T-cell (primary cell): ENCODE measurements at regions not wholly inside any gene's neighbourhood (a gene's known extent, or its start where the extent isn't known, plus 50 kb on each side); places are given as distances from the start of the nearest gene placed in this dataset.

Source experiments
- ATAC-seq, 4 experiments: fragments of 200-7000 bp in 3 of 4; fragments of 150-1000 bp in 1 of 4; cut with Tn5 transposase; replicated peaks in 1 of 4; 1 replicate in 3 of 4; 2 replicates in 1 of 4; pipeline ENCODE4 v1.10.0; 2021; ENCODE audit warnings: moderate library complexity in 3 of 4, mild to moderate bottlenecking in 2 of 4, moderate number of reproducible peaks in 1 of 4
- CTCF ChIA-PET, 2 donors: fragments of 300-600 bp; sonication (Branson Sonifier 250); formaldehyde crosslinking; loops; one replicate each; lab custom pipeline; 2022; ENCODE audit warnings: antibody characterized with exemption in 2 of 2; lab: Charles Lee
- POLR2A ChIA-PET, 2 donors: fragments of 300-600 bp; sonication (Branson Sonifier 250); formaldehyde crosslinking; loops; one replicate each; lab custom pipeline; 2022; ENCODE audit warnings: antibody characterized with exemption in 2 of 2; lab: Charles Lee
- DNase-seq, 35 experiments: peaks; one replicate each; pipeline versions ENCODE4 v3.0.0 to v3.0.0-alpha.2; 2013 to 2023
- H3K27ac ChIP-seq: one replicate; pipeline ENCODE4 v1.5.1; 2013; ENCODE audit warnings: low read length
- H3K27me3 ChIP-seq, 2 experiments: replicated peaks in 1 of 2; 1 replicate in 1 of 2; 2 replicates in 1 of 2; pipeline versions ENCODE4 v1.6.1 to v1.7.0; 2013; ENCODE audit warnings: low read length in 1 of 2, mixed read lengths in 1 of 2; ENCODE audit not compliant: control insufficient read depth in 2 of 2, insufficient read depth in 2 of 2; ENCODE audit errors: extremely low read depth in 1 of 2
- H3K36me3 ChIP-seq, 2 donors: 1 replicate in 1 of 2; 2 replicates in 1 of 2; pipeline versions ENCODE4 v1.6.1 to v1.7.0; 2013; ENCODE audit warnings: low read length in 1 of 2; ENCODE audit not compliant: control insufficient read depth in 2 of 2, insufficient read depth in 1 of 2; ENCODE audit errors: extremely low read depth in 1 of 2
- H3K4me1 ChIP-seq, 2 experiments: 1 replicate in 1 of 2; 2 replicates in 1 of 2; pipeline versions ENCODE4 v1.6.1 to v1.7.0; 2013; ENCODE audit warnings: low read length in 2 of 2, mixed read lengths in 1 of 2; ENCODE audit not compliant: insufficient read depth in 2 of 2, control insufficient read depth in 1 of 2; ENCODE audit errors: extremely low read depth in 1 of 2
- H3K4me3 ChIP-seq, 2 donors: 1 replicate in 1 of 2; 2 replicates in 1 of 2; pipeline versions ENCODE4 v1.5.1 to v1.7.0; 2013; ENCODE audit warnings: mild to moderate bottlenecking in 2 of 2, low read length in 1 of 2, moderate library complexity in 1 of 2; ENCODE audit not compliant: control insufficient read depth in 1 of 2; ENCODE audit errors: extremely low read depth in 1 of 2
- H3K9me3 ChIP-seq: 2 replicates; pipeline ENCODE4 v1.7.0; 2013
- H3K27ac Mint-ChIP-seq, 2 donors: one replicate each; pipeline ENCODE4 v1.8.0; 2020 to 2021; ENCODE audit warnings: mild to moderate bottlenecking in 2 of 2, mixed read lengths in 2 of 2
- H3K27me3 Mint-ChIP-seq, 2 donors: one replicate each; pipeline ENCODE4 v1.8.0; 2021 to 2022; ENCODE audit warnings: mixed read lengths in 2 of 2
- H3K36me3 Mint-ChIP-seq: one replicate; pipeline ENCODE4 v1.8.0; 2021; ENCODE audit warnings: mixed read lengths
- H3K4me1 Mint-ChIP-seq, 3 donors: one replicate each; pipeline ENCODE4 v1.8.0; 2020 to 2022; ENCODE audit warnings: mixed read lengths in 3 of 3, mild to moderate bottlenecking in 1 of 3
- H3K4me3 Mint-ChIP-seq, 3 donors: one replicate each; pipeline ENCODE4 v1.8.0; 2020 to 2022; ENCODE audit warnings: mild to moderate bottlenecking in 3 of 3, mixed read lengths in 3 of 3, moderate library complexity in 3 of 3
- H3K9me3 Mint-ChIP-seq, 3 donors: one replicate each; pipeline ENCODE4 v1.8.0; 2020 to 2022; ENCODE audit warnings: mixed read lengths in 3 of 3
- WGBS: methylation state at CpG from one replicate; pipeline ENCODE4 v1.1.5; 2013; ENCODE audit warnings: missing lambda C conversion rate; ENCODE audit not compliant: insufficient coverage; 5-methylcytosine and 5-hydroxymethylcytosine counted together

GRCh38 chr12:16962889-16963288 lies 356.9 kb upstream of the LMO3 start:
- H3K4me3 ChIP-seq = no peak overlapping the region
- H3K27ac ChIP-seq = no peak overlapping the region
- 67% methylated on average over 2 of the region's 2 CpGs for WGBS
- Mint-ChIP-seq H3K4me1 (no peaks in the 10 kb centered on the region), H3K4me3 (no peak overlapping the region), H3K27me3 (no peaks in the 10 kb centered on the region), H3K9me3 (peaks cover 4 to 12% (median 9%) of the 10 kb centered on the region in 3 donors), H3K27ac (no peak overlapping the region), H3K36me3 (no peaks in the 10 kb centered on the region)
- ChIA-PET POLR2A (no interaction called here), CTCF (no interaction called here)
- H3K27me3 ChIP-seq = no peaks in the 10 kb centered on the region
- no peaks in the 10 kb centered on the region for H3K9me3 ChIP-seq
- H3K4me1 ChIP-seq = no peaks in the 10 kb centered on the region
- no peak for ATAC-seq
- no peaks in the 10 kb centered on the region for H3K36me3 ChIP-seq
- no peak for DNase-seq

- Mint-ChIP-seq H3K36me3 (no peaks in the 10 kb centered on the region), H3K9me3 (peaks cover 9 to 37% (median 18%) of the 10 kb centered on the region in 3 donors), H3K4me1 (no peaks in the 10 kb centered on the region), H3K27me3 (no peaks in the 10 kb centered on the region), H3K4me3 (no peak overlapping the region), H3K27ac (no peak overlapping the region)
- H3K27ac ChIP-seq = no peak overlapping the region
- no peaks in the 10 kb centered on the region for H3K9me3 ChIP-seq
- POLR2A ChIA-PET = no interaction called here
- no peak overlapping the region for H3K4me3 ChIP-seq
- H3K27me3 ChIP-seq = no peaks in the 10 kb centered on the region
- H3K4me1 ChIP-seq = no peaks in the 10 kb centered on the region
- no CpG with 5 or more reads among the region's 5 CpGs for WGBS
- CTCF ChIA-PET = no interaction called here
- ATAC-seq (no peak), DNase-seq (no peak)
- H3K36me3 ChIP-seq = no peaks in the 10 kb centered on the region
These were observed 349.2 kb upstream of the LMO3 start for GRCh38 chr12:16955083-16955657.

GRCh38 chr12:16949871-16950667 lies 344.1 kb upstream of the LMO3 start:
- Histone ChIP-seq H3K27ac (no peak overlapping the region), H3K27me3 (no peaks in the 10 kb centered on the region), H3K36me3 (no peaks in the 10 kb centered on the region), H3K9me3 (no peaks in the 10 kb centered on the region), H3K4me3 (no peak overlapping the region), H3K4me1 (no peaks in the 10 kb centered on the region)
- H3K4me1 Mint-ChIP-seq = no peaks in the 10 kb centered on the region
- ChIA-PET POLR2A (no interaction called here), CTCF (no interaction called here)
- no peak overlapping the region for H3K4me3 Mint-ChIP-seq
- no peaks in the 10 kb centered on the region for H3K27me3 Mint-ChIP-seq
- WGBS = no CpG with 5 or more reads among the region's 6 CpGs
- peaks cover 3 to 25% (median 3%) of the 10 kb centered on the region in 3 donors for H3K9me3 Mint-ChIP-seq
- no peaks in the 10 kb centered on the region for H3K36me3 Mint-ChIP-seq
- no peak overlapping the region for H3K27ac Mint-ChIP-seq
- ATAC-seq (no peak), DNase-seq (no peak)

GRCh38 chr12:16949371-16949770 lies 343.4 kb upstream of the LMO3 start:
- no peaks in the 10 kb centered on the region for H3K4me1 ChIP-seq
- Mint-ChIP-seq H3K27ac (no peak overlapping the region), H3K4me3 (no peak overlapping the region), H3K4me1 (no peaks in the 10 kb centered on the region), H3K9me3 (peaks cover 0 to 22% (median 3%) of the 10 kb centered on the region in 3 donors), H3K27me3 (no peaks in the 10 kb centered on the region), H3K36me3 (no peaks in the 10 kb centered on the region)
- no peaks in the 10 kb centered on the region for H3K27me3 ChIP-seq
- no peak for DNase-seq
- H3K27ac ChIP-seq = no peak overlapping the region
- POLR2A ChIA-PET = no interaction called here
- no peaks in the 10 kb centered on the region for H3K9me3 ChIP-seq
- H3K4me3 ChIP-seq = no peak overlapping the region
- H3K36me3 ChIP-seq = no peaks in the 10 kb centered on the region
- WGBS = no CpG with 5 or more reads among the region's 3 CpGs
- CTCF ChIA-PET = interaction anchor here in 1 of 2 donors (0.6 kb wide), 1 partner anchor 472 kb away, joined by 3 read pairs; no protein-coding TSS in a partner anchor
- ATAC-seq = no peak

GRCh38 chr12:16946704-16947103 lies 340.7 kb upstream of the LMO3 start:
- Histone ChIP-seq H3K9me3 (no peaks in the 10 kb centered on the region), H3K4me1 (no peaks in the 10 kb centered on the region), H3K27ac (no peak overlapping the region), H3K27me3 (no peaks in the 10 kb centered on the region), H3K36me3 (no peaks in the 10 kb centered on the region), H3K4me3 (no peak overlapping the region)
- Mint-ChIP-seq H3K4me3 (no peak overlapping the region), H3K9me3 (peaks cover 3 to 16% (median 6%) of the 10 kb centered on the region in 3 donors), H3K27me3 (no peaks in the 10 kb centered on the region), H3K36me3 (no peaks in the 10 kb centered on the region), H3K4me1 (no peaks in the 10 kb centered on the region), H3K27ac (no peak overlapping the region)
- ChIA-PET POLR2A (no interaction called here), CTCF (no interaction called here)
- DNase-seq (no peak), ATAC-seq (no peak)

GRCh38 chr12:16939871-16940306 lies 333.9 kb upstream of the LMO3 start:
- Histone ChIP-seq H3K27ac (no peak overlapping the region), H3K36me3 (no peaks in the 10 kb centered on the region), H3K4me1 (no peaks in the 10 kb centered on the region), H3K9me3 (no peaks in the 10 kb centered on the region), H3K27me3 (no peaks in the 10 kb centered on the region), H3K4me3 (no peak overlapping the region)
- H3K9me3 Mint-ChIP-seq = peaks cover 23 to 56% (median 28%) of the 10 kb centered on the region in 3 donors
- H3K36me3 Mint-ChIP-seq = no peaks in the 10 kb centered on the region
- 38% methylated on average over 5 of the region's 6 CpGs for WGBS
- CTCF ChIA-PET = no interaction called here
- no peak overlapping the region for H3K27ac Mint-ChIP-seq
- DNase-seq (no peak), ATAC-seq (no peak)
- no peaks in the 10 kb centered on the region for H3K27me3 Mint-ChIP-seq
- H3K4me1 Mint-ChIP-seq = no peaks in the 10 kb centered on the region
- POLR2A ChIA-PET = no interaction called here
- no peak overlapping the region for H3K4me3 Mint-ChIP-seq
